ENCODE measurements at regions not wholly inside any gene's neighbourhood (a gene's known extent, or its start where the extent isn't known, plus 50 kb on each side); places are given as distances from the start of the nearest gene placed in this dataset.
"Not testable (repeated sequence)": the region's sequence is repeated elsewhere in the genome, so short reads cannot be mapped to it uniquely, and the experiment has no call there.

DNA sequence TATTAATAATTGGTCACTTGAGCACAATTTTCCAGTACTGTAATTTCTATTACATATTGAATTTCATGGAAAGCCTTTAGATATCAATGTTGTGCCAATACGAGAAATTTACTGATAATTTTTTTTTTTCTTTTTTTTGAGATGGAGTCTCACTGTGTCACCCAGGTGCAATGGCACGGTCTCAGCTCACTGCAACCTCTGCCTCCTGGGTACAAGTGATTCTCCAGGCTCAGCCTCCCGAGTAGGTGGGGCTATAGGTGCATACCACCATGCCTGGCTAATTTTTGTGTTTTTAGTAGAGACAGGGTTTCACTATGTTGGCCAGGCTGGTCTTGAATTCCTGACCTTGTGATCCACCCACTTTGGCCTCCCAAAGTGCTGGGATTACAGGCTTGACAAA, 435.4 kb downstream of the FUT8 start:
- ATAC-seq (ENCODE audit: low read depth in 2 of 2); H3K27me3 ChIP-seq (ENCODE audit: control insufficient read depth, insufficient read depth, low read length); DNase-seq; H3K27me3 Mint-ChIP-seq; H3K36me3 Mint-ChIP-seq; H3K36me3 ChIP-seq (ENCODE audit: control insufficient read depth, insufficient read depth, low read length); H3K9me3 ChIP-seq (ENCODE audit: control insufficient read depth in 2 of 2, low read length in 2 of 2); H3K9me3 Mint-ChIP-seq: not testable (repeated sequence)
- peak overlapping the region; percentile 67 for H3K4me3 ChIP-seq (ENCODE audit: low read depth, low read length)
- Mint-ChIP-seq H3K4me1 (peaks cover 37 to 93% (median 60%) of the 10 kb centered on the region in 4 donors), H3K4me3 (peak overlapping the region in 3 of 4 donors; percentile 71 to 86 (median 81)), H3K27ac (peak overlapping the region; percentile 7 to 99 (median 99))
- peaks cover 81% of the 10 kb centered on the region for H3K4me1 ChIP-seq (ENCODE audit: control insufficient read depth, insufficient read depth, low read length, poor library complexity, severe bottlenecking)
- H3K27ac ChIP-seq (ENCODE audit: insufficient read depth, low read length, poor library complexity, severe bottlenecking), result peak overlapping the region; percentile 88

- peak overlapping the region; percentile 77 for H3K27ac ChIP-seq (ENCODE audit: insufficient read depth, low read length, poor library complexity, severe bottlenecking)
- peak overlapping the region; percentile 7 to 84 (median 66) for H3K4me3 Mint-ChIP-seq
- H3K27ac Mint-ChIP-seq, result peak overlapping the region; percentile 94 to 99 (median 95)
- H3K9me3 ChIP-seq (ENCODE audit: control insufficient read depth in 2 of 2, low read length in 2 of 2), result no peaks in the 10 kb centered on the region
- peaks cover 34 to 89% (median 56%) of the 10 kb centered on the region in 4 donors for H3K4me1 Mint-ChIP-seq
- no peaks in the 10 kb centered on the region for H3K27me3 Mint-ChIP-seq
- H3K4me1 ChIP-seq (ENCODE audit: control insufficient read depth, insufficient read depth, low read length, poor library complexity, severe bottlenecking), result peaks cover 70% of the 10 kb centered on the region
- DNase-seq (no peak), ATAC-seq (ENCODE audit: low read depth in 2 of 2) (no peak)
- H3K36me3 Mint-ChIP-seq, result no peaks in the 10 kb centered on the region
- peak overlapping the region; percentile 58 for H3K4me3 ChIP-seq (ENCODE audit: low read depth, low read length)
- H3K9me3 Mint-ChIP-seq, result peaks cover 0 to 7% (median under 1%) of the 10 kb centered on the region in 7 donors
- H3K27me3 ChIP-seq (ENCODE audit: control insufficient read depth, insufficient read depth, low read length), result no peaks in the 10 kb centered on the region
- no peaks in the 10 kb centered on the region for H3K36me3 ChIP-seq (ENCODE audit: control insufficient read depth, insufficient read depth, low read length)
These were observed 436.6 kb downstream of the FUT8 start for GRCh38 chr14:65849091-65849490.

DNA sequence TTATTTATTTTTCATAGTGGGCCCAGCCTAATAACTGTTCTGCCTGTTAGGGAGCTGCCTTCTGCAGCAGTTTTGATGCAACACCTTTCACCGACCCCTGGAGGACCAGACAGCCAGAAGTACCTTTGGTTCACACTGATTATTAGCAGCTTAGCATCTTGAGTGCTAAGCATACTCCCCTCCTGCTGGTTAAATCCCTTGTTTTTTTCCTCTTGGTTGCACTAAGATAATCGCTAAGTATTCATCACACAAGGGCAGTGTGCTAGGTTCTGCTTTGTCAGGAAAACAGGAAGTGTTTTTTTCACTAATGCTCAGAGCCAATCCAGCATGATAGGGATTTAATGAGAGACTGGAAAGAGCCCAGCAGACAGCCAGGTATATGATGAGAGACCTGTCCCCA, 437.0 kb downstream of the FUT8 start:
- no peaks in the 10 kb centered on the region for H3K27me3 ChIP-seq (ENCODE audit: control insufficient read depth, insufficient read depth, low read length)
- H3K36me3 ChIP-seq (ENCODE audit: control insufficient read depth, insufficient read depth, low read length), result no peaks in the 10 kb centered on the region
- peak overlapping the region; percentile 94 to 99 (median 95) for H3K27ac Mint-ChIP-seq
- no peaks in the 10 kb centered on the region for H3K27me3 Mint-ChIP-seq
- DNase-seq, result no peak
- H3K4me1 Mint-ChIP-seq, result peaks cover 32 to 85% (median 54%) of the 10 kb centered on the region in 4 donors
- ATAC-seq (ENCODE audit: low read depth in 2 of 2), result no peak
- H3K4me1 ChIP-seq (ENCODE audit: control insufficient read depth, insufficient read depth, low read length, poor library complexity, severe bottlenecking), result peaks cover 68% of the 10 kb centered on the region
- peak overlapping the region; percentile 58 for H3K4me3 ChIP-seq (ENCODE audit: low read depth, low read length)
- H3K9me3 ChIP-seq (ENCODE audit: control insufficient read depth in 2 of 2, low read length in 2 of 2), result no peaks in the 10 kb centered on the region
- peak overlapping the region; percentile 77 for H3K27ac ChIP-seq (ENCODE audit: insufficient read depth, low read length, poor library complexity, severe bottlenecking)
- H3K36me3 Mint-ChIP-seq, result no peaks in the 10 kb centered on the region
- H3K4me3 Mint-ChIP-seq, result peak overlapping the region; percentile 34 to 84 (median 66)
- peaks cover 0 to 7% (median 3%) of the 10 kb centered on the region in 7 donors for H3K9me3 Mint-ChIP-seq

DNA sequence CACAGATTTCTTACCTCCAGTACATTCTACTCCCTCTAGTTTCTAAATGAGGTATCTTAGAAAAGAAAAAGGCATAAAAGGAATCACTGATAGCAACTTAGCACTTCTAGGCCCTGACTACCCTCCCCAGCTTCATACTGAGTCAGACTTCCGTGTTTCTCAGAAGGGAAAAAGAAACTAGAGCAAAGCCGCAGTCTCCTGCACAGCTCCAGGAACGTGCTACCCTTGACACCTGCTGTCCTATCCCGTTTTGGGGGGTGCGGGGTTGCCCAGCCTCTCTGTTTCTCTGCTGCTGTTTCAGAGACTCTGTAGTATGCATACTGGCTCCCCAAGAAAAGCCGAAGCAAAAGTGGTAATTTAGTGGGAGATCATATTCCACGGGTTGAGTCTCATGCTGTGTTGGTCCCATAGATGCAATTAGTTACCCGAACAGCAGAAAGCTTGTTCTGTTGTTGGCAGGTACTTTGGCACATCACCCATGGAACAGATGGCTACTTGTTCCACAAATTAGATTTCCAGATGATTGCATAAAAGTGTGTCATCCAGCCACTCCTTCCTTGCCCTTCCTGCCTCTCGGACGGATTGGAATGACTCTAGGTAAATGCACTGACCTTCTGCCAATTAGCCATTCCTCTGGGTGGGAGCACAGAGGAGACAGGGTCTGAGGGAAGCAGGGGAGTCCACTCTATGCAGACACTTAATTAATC, 438.1 kb downstream of the FUT8 start:
- DNase-seq (peak; percentile 12 to 96 (median 57)), ATAC-seq (ENCODE audit: low read depth in 2 of 2) (peak; percentile 76 to 78)
- Histone ChIP-seq H3K27ac (ENCODE audit: insufficient read depth, low read length, poor library complexity, severe bottlenecking) (peak overlapping the region; percentile 77), H3K4me3 (ENCODE audit: low read depth, low read length) (peak overlapping the region; percentile 58), H3K36me3 (ENCODE audit: control insufficient read depth, insufficient read depth, low read length) (no peaks in the 10 kb centered on the region), H3K27me3 (ENCODE audit: control insufficient read depth, insufficient read depth, low read length) (no peaks in the 10 kb centered on the region), H3K4me1 (ENCODE audit: control insufficient read depth, insufficient read depth, low read length, poor library complexity, severe bottlenecking) (peaks cover 66% of the 10 kb centered on the region), H3K9me3 (ENCODE audit: control insufficient read depth in 2 of 2, low read length in 2 of 2) (no peaks in the 10 kb centered on the region)
- Mint-ChIP-seq H3K4me1 (peaks cover 28 to 78% (median 52%) of the 10 kb centered on the region in 4 donors), H3K4me3 (peak overlapping the region; percentile 54 to 84 (median 76)), H3K27me3 (no peaks in the 10 kb centered on the region), H3K36me3 (no peaks in the 10 kb centered on the region), H3K27ac (peak overlapping the region; percentile 94 to 99 (median 95)), H3K9me3 (peaks cover 0 to 7% (median 4%) of the 10 kb centered on the region in 7 donors)

GRCh38 chr14:65852689-65853088, 440.2 kb downstream of the FUT8 start:
- H3K27ac Mint-ChIP-seq, result peak overlapping the region in 2 of 3 donors; percentile 38 to 99

GRCh38 chr14:65853407-65853955, 441.0 kb downstream of the FUT8 start:
- H3K27ac ChIP-seq (ENCODE audit: insufficient read depth, low read length, poor library complexity, severe bottlenecking), result no peak overlapping the region
- ATAC-seq (ENCODE audit: low read depth in 2 of 2) (no peak), DNase-seq (no peak)
- no peaks in the 10 kb centered on the region for H3K27me3 ChIP-seq (ENCODE audit: control insufficient read depth, insufficient read depth, low read length)
- peaks cover 38% of the 10 kb centered on the region for H3K4me1 ChIP-seq (ENCODE audit: control insufficient read depth, insufficient read depth, low read length, poor library complexity, severe bottlenecking)
- Mint-ChIP-seq H3K36me3 (no peaks in the 10 kb centered on the region), H3K4me3 (peak overlapping the region in 1 of 4 donors; percentile 63), H3K4me1 (peaks cover 17 to 52% (median 34%) of the 10 kb centered on the region in 4 donors), H3K9me3 (peaks cover 0 to 7% (median 4%) of the 10 kb centered on the region in 7 donors), H3K27me3 (no peaks in the 10 kb centered on the region), H3K27ac (no peak overlapping the region)
- H3K36me3 ChIP-seq (ENCODE audit: control insufficient read depth, insufficient read depth, low read length), result no peaks in the 10 kb centered on the region
- no peak overlapping the region for H3K4me3 ChIP-seq (ENCODE audit: low read depth, low read length)
- H3K9me3 ChIP-seq (ENCODE audit: control insufficient read depth in 2 of 2, low read length in 2 of 2), result no peaks in the 10 kb centered on the region

More at GRCh38 chr14:65852689-65853088, 440.2 kb downstream of the FUT8 start:
- no peaks in the 10 kb centered on the region for H3K27me3 Mint-ChIP-seq
- Histone ChIP-seq H3K4me1 (ENCODE audit: control insufficient read depth, insufficient read depth, low read length, poor library complexity, severe bottlenecking) (peaks cover 45% of the 10 kb centered on the region), H3K9me3 (ENCODE audit: control insufficient read depth in 2 of 2, low read length in 2 of 2) (no peaks in the 10 kb centered on the region), H3K36me3 (ENCODE audit: control insufficient read depth, insufficient read depth, low read length) (no peaks in the 10 kb centered on the region), H3K4me3 (ENCODE audit: low read depth, low read length) (no peak overlapping the region), H3K27me3 (ENCODE audit: control insufficient read depth, insufficient read depth, low read length) (no peaks in the 10 kb centered on the region), H3K27ac (ENCODE audit: insufficient read depth, low read length, poor library complexity, severe bottlenecking) (no peak overlapping the region)
- ATAC-seq (ENCODE audit: low read depth in 2 of 2), result no peak
- H3K36me3 Mint-ChIP-seq, result no peaks in the 10 kb centered on the region
- H3K4me3 Mint-ChIP-seq, result peak overlapping the region in 1 of 4 donors; percentile 63
- peaks cover 0 to 7% (median 4%) of the 10 kb centered on the region in 7 donors for H3K9me3 Mint-ChIP-seq
- no peak for DNase-seq
- peaks cover 17 to 57% (median 34%) of the 10 kb centered on the region in 4 donors for H3K4me1 Mint-ChIP-seq

GRCh38 chr14:65854215-65854614, 441.7 kb downstream of the FUT8 start:
- Histone ChIP-seq H3K27ac (ENCODE audit: insufficient read depth, low read length, poor library complexity, severe bottlenecking) (no peak overlapping the region), H3K4me3 (ENCODE audit: low read depth, low read length) (no peak overlapping the region), H3K9me3 (ENCODE audit: control insufficient read depth in 2 of 2, low read length in 2 of 2) (no peaks in the 10 kb centered on the region), H3K27me3 (ENCODE audit: control insufficient read depth, insufficient read depth, low read length) (no peaks in the 10 kb centered on the region), H3K36me3 (ENCODE audit: control insufficient read depth, insufficient read depth, low read length) (no peaks in the 10 kb centered on the region), H3K4me1 (ENCODE audit: control insufficient read depth, insufficient read depth, low read length, poor library complexity, severe bottlenecking) (peaks cover 31% of the 10 kb centered on the region)
- Mint-ChIP-seq H3K4me1 (peaks cover 13 to 45% (median 30%) of the 10 kb centered on the region in 4 donors), H3K4me3 (no peak overlapping the region), H3K9me3 (peaks cover 0 to 7% (median 4%) of the 10 kb centered on the region in 7 donors), H3K27ac (no peak overlapping the region), H3K36me3 (no peaks in the 10 kb centered on the region), H3K27me3 (no peaks in the 10 kb centered on the region)
- no peak for ATAC-seq (ENCODE audit: low read depth in 2 of 2)
- DNase-seq, result no peak

All from CD4-positive, CD25-positive, alpha-beta regulatory T cell (primary cell).